Mesenchymal stem cell (in vitro differentiated cells and primary cell): ENCODE measurements at regions not wholly inside any gene's neighbourhood (a gene's known extent, or its start where the extent isn't known, plus 50 kb on each side); places are given as distances from the start of the nearest gene placed in this dataset.

ENCODE experiments used
- DNase-seq: peaks from one replicate; pipeline ENCODE4 v3.0.0-alpha.2; 2013
- H2AFZ ChIP-seq: one replicate; pipeline ENCODE4 v1.6.1; 2013; ENCODE audit warnings: low read depth, mild to moderate bottlenecking, control low read depth, inconsistent platforms, low read length, moderate library complexity
- H2AK5ac ChIP-seq: 2 replicates; pipeline ENCODE4 v1.6.1; 2013; ENCODE audit warnings: low read length, moderate library complexity, mild to moderate bottlenecking, inconsistent platforms; ENCODE audit not compliant: severe bottlenecking
- H2BK120ac ChIP-seq: one replicate; pipeline ENCODE4 v1.6.1; 2013; ENCODE audit warnings: low read depth, mild to moderate bottlenecking, inconsistent platforms, low read length, moderate library complexity
- H2BK12ac ChIP-seq, 2 experiments: one replicate each; pipeline ENCODE4 v1.6.1; 2013; ENCODE audit warnings: inconsistent platforms in 2 of 2, low read length in 2 of 2, mild to moderate bottlenecking in 2 of 2, moderate library complexity in 2 of 2, control low read depth in 1 of 2
- H2BK15ac ChIP-seq: one replicate; pipeline ENCODE4 v1.6.1; 2013; ENCODE audit warnings: mild to moderate bottlenecking, low read depth, inconsistent platforms; ENCODE audit not compliant: poor library complexity, severe bottlenecking
- H2BK5ac ChIP-seq: 2 replicates; pipeline ENCODE4 v1.6.1; 2013; ENCODE audit warnings: low read depth, mild to moderate bottlenecking, low read length, control low read depth, inconsistent platforms; ENCODE audit not compliant: poor library complexity, severe bottlenecking
- H3K14ac ChIP-seq, 2 experiments: one replicate each; pipeline ENCODE4 v1.6.1; 2013; ENCODE audit warnings: inconsistent platforms in 2 of 2, low read length in 2 of 2, control low read depth in 1 of 2, mild to moderate bottlenecking in 1 of 2, moderate library complexity in 1 of 2
- H3K18ac ChIP-seq, 2 experiments: one replicate each; pipeline ENCODE4 v1.6.1; 2013; ENCODE audit warnings: inconsistent platforms in 2 of 2, low read length in 2 of 2, control low read depth in 1 of 2, low read depth in 1 of 2, mild to moderate bottlenecking in 1 of 2
- H3K23ac ChIP-seq, 2 experiments: one replicate each; pipeline ENCODE4 v1.6.1; 2013; ENCODE audit warnings: inconsistent platforms in 2 of 2, low read length in 2 of 2, mild to moderate bottlenecking in 2 of 2, moderate library complexity in 2 of 2, control low read depth in 1 of 2
- H3K27ac ChIP-seq: 2 replicates; pipeline ENCODE4 v1.5.1; 2013; ENCODE audit warnings: mild to moderate bottlenecking, moderate library complexity, low read length, control low read depth, inconsistent platforms; ENCODE audit not compliant: poor library complexity, severe bottlenecking
- H3K27me3 ChIP-seq, 2 experiments: 2 replicates each; pipeline versions ENCODE4 v1.6.1 to v1.7.0; 2013; ENCODE audit warnings: low read length in 2 of 2, mild to moderate bottlenecking in 2 of 2, moderate library complexity in 2 of 2, control low read depth in 1 of 2, inconsistent platforms in 1 of 2; ENCODE audit not compliant: control insufficient read depth in 1 of 2, insufficient read depth in 1 of 2
- H3K36me3 ChIP-seq, 2 experiments: 2 replicates each; pipeline versions ENCODE4 v1.6.1 to v1.7.0; 2013; ENCODE audit warnings: low read length in 2 of 2, control low read depth in 1 of 2, inconsistent platforms in 1 of 2, low read depth in 1 of 2, mild to moderate bottlenecking in 1 of 2; ENCODE audit not compliant: insufficient read depth in 2 of 2, control insufficient read depth in 1 of 2
- H3K4ac ChIP-seq, 2 experiments: one replicate each; pipeline ENCODE4 v1.6.1; 2013; ENCODE audit warnings: inconsistent platforms in 2 of 2, low read length in 2 of 2, mild to moderate bottlenecking in 2 of 2, moderate library complexity in 2 of 2, control low read depth in 1 of 2, low read depth in 1 of 2
- H3K4me1 ChIP-seq: 2 replicates; pipeline ENCODE4 v1.6.1; 2013; ENCODE audit warnings: low read depth, low read length, control low read depth; ENCODE audit not compliant: control insufficient read depth, insufficient read depth
- H3K4me2 ChIP-seq: 2 replicates; pipeline ENCODE4 v1.6.1; 2013; ENCODE audit warnings: low read length, mild to moderate bottlenecking, inconsistent platforms; ENCODE audit not compliant: poor library complexity, severe bottlenecking
- H3K4me3 ChIP-seq, 2 experiments: 2 replicates each; pipeline versions ENCODE4 v1.5.1 to v1.7.0; 2013; ENCODE audit warnings: low read length in 2 of 2, mild to moderate bottlenecking in 2 of 2, control low read depth in 1 of 2, low read depth in 1 of 2; ENCODE audit not compliant: insufficient read depth in 1 of 2
- H3K79me1 ChIP-seq: replicated peaks from 2 replicates; pipeline ENCODE4 v1.6.1; 2013; ENCODE audit warnings: mild to moderate bottlenecking, control low read depth, low read length, inconsistent platforms; ENCODE audit not compliant: poor library complexity, severe bottlenecking
- H3K9ac ChIP-seq: 2 replicates; pipeline ENCODE4 v1.7.0; 2013; ENCODE audit warnings: mild to moderate bottlenecking, low read length, moderate library complexity
- H3K9me3 ChIP-seq: 2 replicates; pipeline ENCODE4 v1.7.0; 2013; ENCODE audit warnings: mild to moderate bottlenecking, low read length; ENCODE audit not compliant: control insufficient read depth
- H4K8ac ChIP-seq: one replicate; pipeline ENCODE4 v1.6.1; 2013; ENCODE audit warnings: inconsistent platforms, mild to moderate bottlenecking, low read length, moderate library complexity
- H4K91ac ChIP-seq: one replicate; pipeline ENCODE4 v1.6.1; 2013; ENCODE audit warnings: mild to moderate bottlenecking, low read length, inconsistent platforms
- WGBS: methylation state at CpG from one replicate; pipeline ENCODE4 v1.1.7; 2013; ENCODE audit warnings: mixed read lengths; 5-methylcytosine and 5-hydroxymethylcytosine counted together

DNA sequence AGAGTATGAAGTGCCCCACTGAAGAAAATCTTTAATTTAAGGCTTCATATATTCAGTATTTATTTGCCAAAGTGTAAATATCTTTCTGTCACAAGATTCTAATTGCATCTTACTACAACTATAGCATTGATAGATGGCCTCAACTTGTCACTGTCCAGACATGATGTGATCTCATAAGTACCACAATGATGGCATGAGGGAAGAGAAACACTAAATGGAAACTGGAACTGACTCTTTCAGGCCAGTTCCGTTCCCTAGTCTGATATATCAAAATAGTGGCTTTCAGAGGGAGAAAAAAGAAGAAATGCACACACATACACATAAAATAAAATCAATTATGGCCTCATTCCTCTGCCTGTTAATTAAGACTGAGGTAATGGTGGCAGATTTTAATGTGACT lies 615.7 kb downstream of the TBL1XR1 start:
- Histone ChIP-seq H4K8ac (no peak overlapping the region), H3K4ac (no peak overlapping the region)
- no CpG with 5 or more reads among the region's 1 CpG for WGBS

GRCh38 chr3:176579711-176580185 lies 617.5 kb downstream of the TBL1XR1 start:
- H3K4me3 ChIP-seq = no peak overlapping the region
- H2AK5ac ChIP-seq = no peak overlapping the region
- no peaks in the 10 kb centered on the region for H3K4me1 ChIP-seq

More for the DNA sequence above, 615.7 kb downstream of the TBL1XR1 start:
- DNase-seq = no peak
- Histone ChIP-seq H2AK5ac (no peak overlapping the region), H3K23ac (no peak overlapping the region), H3K4me3 (no peak overlapping the region), H3K27me3 (no peaks in the 10 kb centered on the region), H2BK15ac (no peak overlapping the region), H3K36me3 (no peaks in the 10 kb centered on the region), H3K9me3 (no peaks in the 10 kb centered on the region), H3K9ac (no peak overlapping the region), H3K18ac (no peak overlapping the region), H2AFZ (no peak overlapping the region), H3K4me1 (no peaks in the 10 kb centered on the region), H3K79me1 (no peaks in the 10 kb centered on the region), H3K14ac (peak overlapping the region in 1 of 2 experiments; percentile 36), H2BK120ac (no peak overlapping the region), H3K27ac (no peak overlapping the region), H4K91ac (no peak overlapping the region), H2BK5ac (no peak overlapping the region), H3K4me2 (no peak overlapping the region), H2BK12ac (no peak overlapping the region)

DNA sequence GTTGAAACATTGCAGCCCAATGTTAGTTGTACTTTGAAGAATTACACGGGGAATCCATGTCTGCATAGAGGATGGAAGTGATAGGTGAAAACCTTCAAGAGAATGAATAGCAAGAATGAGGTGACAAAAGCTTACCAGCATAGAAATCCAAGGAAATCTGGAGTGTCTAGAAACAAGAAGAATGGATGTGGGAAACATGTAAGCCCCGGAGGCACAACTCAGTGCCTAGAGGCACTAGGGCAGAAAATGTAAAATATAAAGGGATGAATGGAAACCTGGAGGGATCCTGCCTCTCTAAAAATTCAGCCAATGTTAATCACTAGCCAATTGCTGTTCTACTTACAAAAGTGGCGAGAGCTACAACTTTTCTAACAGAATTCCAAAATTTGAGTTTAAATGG lies 619.0 kb downstream of the TBL1XR1 start:
- H4K8ac ChIP-seq = no peak overlapping the region
- no peak overlapping the region for H2BK12ac ChIP-seq
- no peak overlapping the region for H2BK15ac ChIP-seq
- no peak overlapping the region for H3K23ac ChIP-seq
- no peak overlapping the region for H3K14ac ChIP-seq
- H3K27ac ChIP-seq = no peak overlapping the region
- DNase-seq = no peak
- WGBS = 91% methylated on average over 2 of the region's 3 CpGs
- no peaks in the 10 kb centered on the region for H3K36me3 ChIP-seq
- H2BK120ac ChIP-seq = no peak overlapping the region
- H3K4ac ChIP-seq = no peak overlapping the region
- no peaks in the 10 kb centered on the region for H3K4me1 ChIP-seq
- H3K18ac ChIP-seq = no peak overlapping the region
- no peak overlapping the region for H3K9ac ChIP-seq
- H2BK5ac ChIP-seq = no peak overlapping the region
- no peak overlapping the region for H2AFZ ChIP-seq
- no peaks in the 10 kb centered on the region for H3K79me1 ChIP-seq
- H3K4me2 ChIP-seq = no peak overlapping the region
- H3K4me3 ChIP-seq = no peak overlapping the region
- no peak overlapping the region for H4K91ac ChIP-seq
- no peaks in the 10 kb centered on the region for H3K9me3 ChIP-seq
- no peaks in the 10 kb centered on the region for H3K27me3 ChIP-seq
- no peak overlapping the region for H2AK5ac ChIP-seq

More at GRCh38 chr3:176579711-176580185, 617.5 kb downstream of the TBL1XR1 start:
- Histone ChIP-seq H3K4me2 (no peak overlapping the region), H2AFZ (no peak overlapping the region), H3K14ac (no peak overlapping the region), H3K9me3 (no peaks in the 10 kb centered on the region), H3K4ac (no peak overlapping the region), H3K36me3 (no peaks in the 10 kb centered on the region), H3K18ac (no peak overlapping the region), H4K8ac (no peak overlapping the region), H3K27ac (no peak overlapping the region), H3K9ac (no peak overlapping the region), H2BK5ac (no peak overlapping the region), H3K79me1 (no peaks in the 10 kb centered on the region), H3K27me3 (no peaks in the 10 kb centered on the region), H2BK15ac (no peak overlapping the region), H2BK120ac (no peak overlapping the region), H3K23ac (no peak overlapping the region), H2BK12ac (no peak overlapping the region), H4K91ac (no peak overlapping the region)
- peak; percentile 11 for DNase-seq
- 83% methylated on average over 2 of the region's 2 CpGs for WGBS

DNA sequence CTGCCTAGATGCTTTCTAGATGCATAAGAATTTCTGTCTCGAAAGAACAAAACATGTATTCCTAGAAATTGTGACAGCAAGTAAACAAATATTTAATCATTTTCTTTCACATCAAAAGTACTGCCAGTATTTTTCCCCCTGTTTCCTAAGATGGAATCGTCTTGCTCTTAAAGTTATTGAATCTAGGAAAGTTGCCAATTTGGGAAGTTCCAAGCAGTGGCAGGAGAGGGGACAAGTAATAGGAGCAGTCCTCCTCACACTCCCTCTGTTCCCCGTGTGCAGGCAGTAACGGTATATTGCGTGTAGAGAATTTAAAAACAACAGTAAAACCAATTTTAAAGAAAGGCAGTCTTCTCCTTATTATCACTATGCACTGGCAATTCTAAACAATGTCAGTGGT lies 619.8 kb downstream of the TBL1XR1 start:
- Histone ChIP-seq H2BK15ac (no peak overlapping the region), H3K9ac (no peak overlapping the region), H3K4me2 (no peak overlapping the region), H2AK5ac (no peak overlapping the region), H3K23ac (no peak overlapping the region), H3K4me3 (no peak overlapping the region), H4K8ac (no peak overlapping the region), H3K27me3 (peaks cover 0 to 5% of the 10 kb centered on the region in 2 experiments), H3K9me3 (no peaks in the 10 kb centered on the region), H3K36me3 (no peaks in the 10 kb centered on the region), H2AFZ (no peak overlapping the region), H3K4me1 (no peaks in the 10 kb centered on the region), H2BK5ac (no peak overlapping the region), H4K91ac (no peak overlapping the region), H3K14ac (no peak overlapping the region), H3K27ac (no peak overlapping the region), H3K18ac (no peak overlapping the region), H3K79me1 (no peaks in the 10 kb centered on the region), H2BK120ac (no peak overlapping the region), H2BK12ac (no peak overlapping the region), H3K4ac (no peak overlapping the region)
- WGBS = 91% methylated on average over 5 of the region's 5 CpGs
- no peak for DNase-seq
